IMR-90 (cell line): ENCODE measurements at regions not wholly inside any gene's neighbourhood (a gene's known extent, or its start where the extent isn't known, plus 50 kb on each side); places are given as distances from the start of the nearest gene placed in this dataset.

Source experiments
- ATAC-seq: fragments of 200-7000 bp; cut with Tn5 transposase; 2 replicates; pipeline ENCODE4 v1.9.1; 2020; ENCODE audit warnings: low read depth, mild to moderate bottlenecking, moderate library complexity
- BruUV-seq: library from RNA; stranded (reverse); fragments of 400-500 nt; replicated peaks from 2 replicates; lab custom pipeline; 2021; lab: Mats Ljungman, UMichigan
- CTCF ChIA-PET: fragments of 300-600 bp; formaldehyde crosslinking; extraction: SDS; loops from one replicate; lab custom pipeline; 2021; ENCODE audit warnings: antibody characterized with exemption; lab: Yijun Ruan, JAX
- POLR2A ChIA-PET: fragments of 300-600 bp; sonication (Branson Sonifier 250); formaldehyde crosslinking; loops from one replicate; lab custom pipeline; 2022; ENCODE audit warnings: antibody characterized with exemption; ENCODE audit not compliant: unreplicated experiment; lab: Charles Lee
- DNase-seq: peaks from one replicate; pipeline ENCODE4 v3.0.0; 2013
- H2AFZ ChIP-seq: replicated peaks from 2 replicates; pipeline ENCODE3; 2013; ENCODE audit warnings: low read length, mild to moderate bottlenecking; ENCODE audit not compliant: poor library complexity
- H2AK5ac ChIP-seq: 2 replicates; pipeline ENCODE4 v1.6.1; 2013; ENCODE audit warnings: low read depth, low read length, inconsistent platforms
- H2AK9ac ChIP-seq: replicated peaks from 2 replicates; pipeline ENCODE3; 2013; ENCODE audit warnings: mild to moderate bottlenecking, low read depth, low read length, moderate library complexity; ENCODE audit not compliant: poor library complexity
- H2BK120ac ChIP-seq: 2 replicates; pipeline ENCODE4 v1.6.1; 2013; ENCODE audit warnings: low read depth, low read length, inconsistent platforms
- H2BK15ac ChIP-seq: 3 replicates; pipeline ENCODE4 v1.6.1; 2013; ENCODE audit warnings: low read depth, low read length, inconsistent platforms
- H2BK20ac ChIP-seq: 2 replicates; pipeline ENCODE4 v1.6.1; 2013; ENCODE audit warnings: low read depth, mild to moderate bottlenecking, inconsistent platforms, low read length, moderate library complexity
- H2BK5ac ChIP-seq: 2 replicates; pipeline ENCODE4 v1.6.1; 2013; ENCODE audit warnings: mild to moderate bottlenecking, low read depth, low read length, inconsistent platforms; ENCODE audit not compliant: poor library complexity, severe bottlenecking
- H3K14ac ChIP-seq: replicated peaks from 2 replicates; pipeline ENCODE4 v1.6.1; 2013; ENCODE audit warnings: low read depth, low read length, inconsistent platforms
- H3K18ac ChIP-seq: 2 replicates; pipeline ENCODE4 v1.6.1; 2013; ENCODE audit warnings: low read depth, low read length, control low read depth
- H3K23ac ChIP-seq: 2 replicates; pipeline ENCODE4 v1.6.1; 2013; ENCODE audit warnings: low read depth, low read length, inconsistent platforms
- H3K27ac ChIP-seq: 2 replicates; pipeline ENCODE4 v1.5.1; 2013; ENCODE audit warnings: mild to moderate bottlenecking, control low read depth, low read length; ENCODE audit not compliant: insufficient read depth
- H3K27me3 ChIP-seq: 2 replicates; pipeline ENCODE4 v1.6.1; 2013; ENCODE audit warnings: low read length; ENCODE audit not compliant: control insufficient read depth, insufficient read depth
- H3K36me3 ChIP-seq: 2 replicates; pipeline ENCODE4 v1.6.1; 2013; ENCODE audit warnings: low read length, mixed read lengths; ENCODE audit not compliant: control insufficient read depth, insufficient read depth
- H3K4ac ChIP-seq: 2 replicates; pipeline ENCODE4 v1.6.1; 2013; ENCODE audit warnings: low read depth, low read length, inconsistent platforms
- H3K4me1 ChIP-seq: 2 replicates; pipeline ENCODE4 v1.6.1; 2013; ENCODE audit warnings: low read length, mixed read lengths; ENCODE audit not compliant: control insufficient read depth, insufficient read depth
- H3K4me2 ChIP-seq: 2 replicates; pipeline ENCODE4 v1.6.1; 2013; ENCODE audit warnings: low read depth, mild to moderate bottlenecking, control low read depth, low read length, moderate library complexity
- H3K4me3 ChIP-seq: 2 replicates; pipeline ENCODE4 v1.5.1; 2013; ENCODE audit warnings: low read depth, mild to moderate bottlenecking, control low read depth, low read length, moderate library complexity; ENCODE audit not compliant: insufficient read depth
- H3K56ac ChIP-seq: 2 replicates; pipeline ENCODE4 v1.6.1; 2013; ENCODE audit warnings: low read length, inconsistent platforms; ENCODE audit not compliant: insufficient read depth; ENCODE audit errors: extremely low read depth
- H3K79me1 ChIP-seq, 2 experiments: 2 replicates each; pipeline ENCODE4 v1.6.1; 2013; ENCODE audit warnings: low read length in 2 of 2, inconsistent platforms in 1 of 2, low read depth in 1 of 2
- H3K9ac ChIP-seq: 2 replicates; pipeline ENCODE4 v1.6.1; 2013; ENCODE audit warnings: low read depth, low read length, control low read depth
- H3K9me1 ChIP-seq: 2 replicates; pipeline ENCODE4 v1.6.1; 2013; ENCODE audit warnings: low read length, inconsistent platforms; ENCODE audit not compliant: insufficient read depth
- H3K9me3 ChIP-seq: 2 replicates; pipeline ENCODE4 v1.6.1; 2013; ENCODE audit warnings: low read length; ENCODE audit not compliant: control insufficient read depth, insufficient read depth
- H4K20me1 ChIP-seq: 2 replicates; pipeline ENCODE4 v1.6.1; 2013; ENCODE audit warnings: low read length, inconsistent platforms; ENCODE audit not compliant: insufficient read depth
- H4K5ac ChIP-seq: 2 replicates; pipeline ENCODE4 v1.6.1; 2013; ENCODE audit warnings: mild to moderate bottlenecking, low read depth, low read length, control low read depth
- H4K8ac ChIP-seq, 2 experiments: 2 replicates each; pipeline ENCODE4 v1.6.1; 2013; ENCODE audit warnings: low read depth in 2 of 2, low read length in 2 of 2, control low read depth in 1 of 2, inconsistent platforms in 1 of 2
- H4K91ac ChIP-seq: 2 replicates; pipeline ENCODE4 v1.6.1; 2013; ENCODE audit warnings: low read depth, low read length, inconsistent platforms; ENCODE audit not compliant: insufficient read depth
- BHLHE40 ChIP-seq: fragments of 150-350 bp; IDR thresholded peaks from 2 replicates; pipeline ENCODE4 v1.6.1; 2016; ENCODE audit warnings: mild to moderate bottlenecking, low read depth, low read length
- CHD1 ChIP-seq: IDR thresholded peaks from 2 replicates; pipeline ENCODE4 v1.6.1; 2012; ENCODE audit warnings: low read depth, low read length, improper control_type of control experiment
- FOS ChIP-seq: fragments of 150-350 bp; IDR thresholded peaks from 2 replicates; pipeline ENCODE4 v1.6.1; 2016; ENCODE audit warnings: low read depth, low read length
- MXI1 ChIP-seq: IDR thresholded peaks from 2 replicates; pipeline ENCODE4 v1.6.1; 2012; ENCODE audit warnings: low read depth, mild to moderate bottlenecking, low read length, moderate library complexity, borderline replicate concordance
- POLR2A ChIP-seq: IDR thresholded peaks from 2 replicates; pipeline ENCODE4 v1.6.1; 2012; ENCODE audit warnings: mild to moderate bottlenecking, low read depth, low read length
- RAD21 ChIP-seq: IDR thresholded peaks from 2 replicates; pipeline ENCODE4 v1.6.1; 2012; ENCODE audit warnings: low read length, improper control_type of control experiment
- RFX5 ChIP-seq: IDR thresholded peaks from 2 replicates; pipeline ENCODE4 v1.8.0; 2012; ENCODE audit warnings: low read depth, mild to moderate bottlenecking, low read length, moderate library complexity
- WGBS, 2 experiments: methylation state at CpG; one replicate each; pipeline versions ENCODE4 v1.1.5 to v1.1.7; 2013; ENCODE audit warnings: missing lambda C conversion rate in 2 of 2; ENCODE audit not compliant: insufficient read length in 1 of 2; ENCODE audit errors: extremely low coverage in 2 of 2; 5-methylcytosine and 5-hydroxymethylcytosine counted together
- dilution Hi-C: fragments of 300-500 bp; cut with HindIII; formaldehyde crosslinking; loops from one replicate; pipeline ENCODE4 v1.14.3; 2018; ENCODE audit warnings: low sequenced_read_pairs; ENCODE audit not compliant: unreplicated experiment
- in situ Hi-C: fragments of 300-500 bp; cut with MboI; formaldehyde crosslinking; loops from 3 replicates; pipeline ENCODE4 v1.14.3; 2019; ENCODE audit warnings: low sequenced_read_pairs, inconsistent platforms, mixed read lengths
- intact Hi-C: fragments of 100-400 bp; cut with micrococcal nuclease; formaldehyde crosslinking; loops from 2 replicates; pipeline ENCODE4 v1.10.0; 2022
- TF ChIP-seq, protein P1 (sequence below): conservative IDR thresholded peaks from 2 replicates; pipeline ENCODE4 v1.5.1; 2012; ENCODE audit warnings: mild to moderate bottlenecking, low read depth, low read length, improper control_type of control experiment

DNA sequence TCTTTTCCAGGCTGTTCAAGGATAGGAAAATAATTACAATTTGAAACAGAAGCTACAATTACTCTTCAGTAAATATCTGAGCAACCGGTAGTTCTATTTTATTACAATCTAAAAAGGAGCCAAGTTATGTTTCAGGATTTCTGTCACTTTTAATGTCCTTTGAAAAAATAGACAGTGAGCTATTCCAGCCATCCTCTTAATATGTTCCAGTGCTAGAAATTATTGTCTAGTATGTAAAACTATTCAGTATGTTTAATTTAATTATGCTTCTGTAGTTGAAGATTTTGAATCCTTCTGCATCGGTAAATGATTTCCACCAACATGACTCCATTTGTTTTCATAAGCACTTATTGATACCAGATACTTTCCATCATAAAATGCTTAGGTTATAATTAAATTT is 129.6 kb upstream of the SEMA3D start:
- H3K4me1 ChIP-seq, result no peaks in the 10 kb centered on the region
- no peak overlapping the region for H2AK5ac ChIP-seq
- in situ Hi-C loops (no loop called here), dilution Hi-C loops (no loop called here), intact Hi-C loops (no loop called here)
- H2AK9ac ChIP-seq, result no peak overlapping the region
- H3K79me1 ChIP-seq, result no peaks in the 10 kb centered on the region
- no peak overlapping the region for H4K8ac ChIP-seq
- ATAC-seq (no peak), DNase-seq (no peak)
- no peak overlapping the region for H3K23ac ChIP-seq
- no peak overlapping the region for H3K18ac ChIP-seq
- H2BK20ac ChIP-seq, result no peak overlapping the region
- no peak overlapping the region for H4K5ac ChIP-seq
- TF ChIP-seq FOS, result no peak
- no peak for TF ChIP-seq BHLHE40
- no peak for TF ChIP-seq RAD21
- TF ChIP-seq MXI1, result no peak
- TF ChIP-seq, protein P1, sequence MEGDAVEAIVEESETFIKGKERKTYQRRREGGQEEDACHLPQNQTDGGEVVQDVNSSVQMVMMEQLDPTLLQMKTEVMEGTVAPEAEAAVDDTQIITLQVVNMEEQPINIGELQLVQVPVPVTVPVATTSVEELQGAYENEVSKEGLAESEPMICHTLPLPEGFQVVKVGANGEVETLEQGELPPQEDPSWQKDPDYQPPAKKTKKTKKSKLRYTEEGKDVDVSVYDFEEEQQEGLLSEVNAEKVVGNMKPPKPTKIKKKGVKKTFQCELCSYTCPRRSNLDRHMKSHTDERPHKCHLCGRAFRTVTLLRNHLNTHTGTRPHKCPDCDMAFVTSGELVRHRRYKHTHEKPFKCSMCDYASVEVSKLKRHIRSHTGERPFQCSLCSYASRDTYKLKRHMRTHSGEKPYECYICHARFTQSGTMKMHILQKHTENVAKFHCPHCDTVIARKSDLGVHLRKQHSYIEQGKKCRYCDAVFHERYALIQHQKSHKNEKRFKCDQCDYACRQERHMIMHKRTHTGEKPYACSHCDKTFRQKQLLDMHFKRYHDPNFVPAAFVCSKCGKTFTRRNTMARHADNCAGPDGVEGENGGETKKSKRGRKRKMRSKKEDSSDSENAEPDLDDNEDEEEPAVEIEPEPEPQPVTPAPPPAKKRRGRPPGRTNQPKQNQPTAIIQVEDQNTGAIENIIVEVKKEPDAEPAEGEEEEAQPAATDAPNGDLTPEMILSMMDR, result no peak
- no peak for TF ChIP-seq POLR2A
- no peak for TF ChIP-seq RFX5
- no peak for TF ChIP-seq CHD1
- BruUV-seq, result no TSS peak
- WGBS, 2 experiments, result no CpG with 5 or more reads among the region's 2 CpGs
- no peak overlapping the region for H2BK120ac ChIP-seq
- H3K4me2 ChIP-seq, result no peak overlapping the region
- H2BK5ac ChIP-seq, result no peak overlapping the region
- no peaks in the 10 kb centered on the region for H3K9me3 ChIP-seq
- no peak overlapping the region for H3K56ac ChIP-seq
- H4K20me1 ChIP-seq, result no peaks in the 10 kb centered on the region
- no peak overlapping the region for H2AFZ ChIP-seq
- H2BK15ac ChIP-seq, result no peak overlapping the region
- ChIA-PET CTCF (interaction anchor here (0.6 kb wide), 1 partner anchor 118 kb away, joined by 3 read pairs; no protein-coding TSS in a partner anchor), POLR2A (no interaction called here)
- H3K4me3 ChIP-seq, result no peak overlapping the region
- H3K14ac ChIP-seq, result no peak overlapping the region
- H3K27me3 ChIP-seq, result no peaks in the 10 kb centered on the region
- no peak overlapping the region for H4K91ac ChIP-seq
- H3K9ac ChIP-seq, result no peak overlapping the region
- no peaks in the 10 kb centered on the region for H3K9me1 ChIP-seq
- H3K4ac ChIP-seq, result no peak overlapping the region
- H3K27ac ChIP-seq, result no peak overlapping the region
- no peaks in the 10 kb centered on the region for H3K36me3 ChIP-seq
